ENCODE measurements at regions not wholly inside any gene's neighbourhood (a gene's known extent, or its start where the extent isn't known, plus 50 kb on each side); places are given as distances from the start of the nearest gene placed in this dataset.

DNA sequence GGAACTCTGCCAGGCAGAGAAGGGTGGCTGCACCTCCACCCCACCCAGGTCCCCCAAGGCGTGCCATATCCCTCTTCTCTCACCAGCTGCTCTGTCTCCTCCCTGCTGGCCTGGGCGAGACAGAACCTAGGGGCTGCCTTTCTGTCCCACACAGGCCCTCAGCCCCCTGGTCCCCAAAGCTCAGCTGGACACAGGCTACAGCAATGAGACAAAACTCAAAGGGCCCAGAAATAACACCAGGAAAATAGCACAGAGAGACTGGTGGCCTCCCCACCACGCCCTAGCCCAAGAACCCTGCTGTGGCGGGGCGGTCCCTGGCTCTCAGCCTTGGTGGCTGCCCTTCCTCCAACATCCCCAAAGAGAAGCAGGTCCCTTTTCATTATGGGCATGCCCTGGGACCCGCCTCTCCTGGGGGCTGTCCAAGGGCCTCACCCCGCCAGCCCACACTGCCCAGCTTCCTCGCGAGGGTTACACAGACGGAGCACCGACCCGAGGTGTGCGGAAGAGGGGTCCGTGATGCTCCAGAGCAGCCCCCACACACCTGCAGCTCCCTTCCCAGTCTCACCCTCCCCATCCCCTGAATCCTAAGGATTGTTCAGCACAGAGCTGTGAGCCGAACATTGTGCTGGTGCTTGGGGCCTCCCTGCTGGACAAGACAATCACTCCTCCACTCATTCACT lies 67.7 kb upstream of the HMX1 start:
- no peak overlapping the region for H3K27ac ChIP-seq (ENCODE audit: low read depth, low read length)
- H3K27me3 ChIP-seq (ENCODE audit: insufficient read depth, low read length), result no peaks in the 10 kb centered on the region
- no peak for ATAC-seq

More for the DNA sequence above, 67.7 kb upstream of the HMX1 start:
- ChIA-PET POLR2A (no interaction called here), RAD21 (ENCODE audit: low non-redundant PET in 1 of 2, low total read pairs in 2 of 2, uncharacterized antibody in 2 of 2, unreplicated experiment in 2 of 2) (no interaction called here), CTCF (no interaction called here)
- no peaks in the 10 kb centered on the region for H3K36me3 ChIP-seq (ENCODE audit: control insufficient read depth in 1 of 2, insufficient read depth in 2 of 2, low read length in 2 of 2)
- H2AFZ ChIP-seq (ENCODE audit: low read depth, low read length, poor library complexity, severe bottlenecking), result no peak overlapping the region
- no peak for DNase-seq (ENCODE audit: low read depth, low spot score)
- H3K79me2 ChIP-seq (ENCODE audit: insufficient read depth, low read length), result no peaks in the 10 kb centered on the region
- H3K9me3 ChIP-seq (ENCODE audit: control insufficient read depth in 1 of 2, insufficient read depth in 1 of 2, low read depth in 1 of 2, low read length in 2 of 2), result peaks cover 0 to 8% of the 10 kb centered on the region in 2 experiments; a peak in 1 of 4 replicates
- 0 out of 4 replicates have a peak, but pooled peaks cover 0 to 6% of the 10 kb centered on the region in 2 experiments for H3K4me1 ChIP-seq (ENCODE audit: control insufficient read depth in 1 of 2, insufficient read depth in 2 of 2, low read length in 2 of 2)
- H3K9ac ChIP-seq (ENCODE audit: low read length), result no peak overlapping the region
- no peaks in the 10 kb centered on the region for H4K20me1 ChIP-seq (ENCODE audit: insufficient read depth)
- H3K9me2 ChIP-seq (ENCODE audit: insufficient read depth), result no peaks in the 10 kb centered on the region
- TF ChIP-seq JUND (IDR thresholded peaks at IDR 0.05) (no peak), SIN3A (IDR thresholded peaks at IDR 0.05; ENCODE audit: low read depth) (no peak), EGR1 (IDR thresholded peaks at IDR 0.05; ENCODE audit: low read depth) (no peak), FOSL1 (IDR thresholded peaks at IDR 0.05; ENCODE audit: low read depth) (no peak), ZFX (IDR thresholded peaks at IDR 0.05) (no peak), TCF7L2 (IDR thresholded peaks at IDR 0.05; ENCODE audit: borderline replicate concordance, extremely low read depth, insufficient read depth, insufficient read length) (no peak), EZH2 (IDR thresholded peaks at IDR 0.05) (no peak), SRF (IDR thresholded peaks at IDR 0.05; ENCODE audit: low read depth) (no peak), EZH2phosphoT487 (IDR thresholded peaks at IDR 0.05; ENCODE audit: borderline replicate concordance) (no peak), YY1 (IDR thresholded peaks at IDR 0.05; ENCODE audit: extremely low read depth, insufficient replicate concordance, low read depth, low read length) (no peak), RAD21 (IDR thresholded peaks at IDR 0.05; ENCODE audit: low read depth) (no peak), CEBPB (IDR thresholded peaks at IDR 0.05; ENCODE audit: low read depth) (no peak), SP1 (IDR thresholded peaks at IDR 0.05; ENCODE audit: low read depth) (no peak)
- TF ChIP-seq, protein P1, sequence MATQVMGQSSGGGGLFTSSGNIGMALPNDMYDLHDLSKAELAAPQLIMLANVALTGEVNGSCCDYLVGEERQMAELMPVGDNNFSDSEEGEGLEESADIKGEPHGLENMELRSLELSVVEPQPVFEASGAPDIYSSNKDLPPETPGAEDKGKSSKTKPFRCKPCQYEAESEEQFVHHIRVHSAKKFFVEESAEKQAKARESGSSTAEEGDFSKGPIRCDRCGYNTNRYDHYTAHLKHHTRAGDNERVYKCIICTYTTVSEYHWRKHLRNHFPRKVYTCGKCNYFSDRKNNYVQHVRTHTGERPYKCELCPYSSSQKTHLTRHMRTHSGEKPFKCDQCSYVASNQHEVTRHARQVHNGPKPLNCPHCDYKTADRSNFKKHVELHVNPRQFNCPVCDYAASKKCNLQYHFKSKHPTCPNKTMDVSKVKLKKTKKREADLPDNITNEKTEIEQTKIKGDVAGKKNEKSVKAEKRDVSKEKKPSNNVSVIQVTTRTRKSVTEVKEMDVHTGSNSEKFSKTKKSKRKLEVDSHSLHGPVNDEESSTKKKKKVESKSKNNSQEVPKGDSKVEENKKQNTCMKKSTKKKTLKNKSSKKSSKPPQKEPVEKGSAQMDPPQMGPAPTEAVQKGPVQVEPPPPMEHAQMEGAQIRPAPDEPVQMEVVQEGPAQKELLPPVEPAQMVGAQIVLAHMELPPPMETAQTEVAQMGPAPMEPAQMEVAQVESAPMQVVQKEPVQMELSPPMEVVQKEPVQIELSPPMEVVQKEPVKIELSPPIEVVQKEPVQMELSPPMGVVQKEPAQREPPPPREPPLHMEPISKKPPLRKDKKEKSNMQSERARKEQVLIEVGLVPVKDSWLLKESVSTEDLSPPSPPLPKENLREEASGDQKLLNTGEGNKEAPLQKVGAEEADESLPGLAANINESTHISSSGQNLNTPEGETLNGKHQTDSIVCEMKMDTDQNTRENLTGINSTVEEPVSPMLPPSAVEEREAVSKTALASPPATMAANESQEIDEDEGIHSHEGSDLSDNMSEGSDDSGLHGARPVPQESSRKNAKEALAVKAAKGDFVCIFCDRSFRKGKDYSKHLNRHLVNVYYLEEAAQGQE (IDR thresholded peaks at IDR 0.05; ENCODE audit: low read depth), result no peak
- TF ChIP-seq, protein P2, sequence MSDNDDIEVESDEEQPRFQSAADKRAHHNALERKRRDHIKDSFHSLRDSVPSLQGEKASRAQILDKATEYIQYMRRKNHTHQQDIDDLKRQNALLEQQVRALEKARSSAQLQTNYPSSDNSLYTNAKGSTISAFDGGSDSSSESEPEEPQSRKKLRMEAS (IDR thresholded peaks at IDR 0.05), result no peak
- TF ChIP-seq, protein P3, sequence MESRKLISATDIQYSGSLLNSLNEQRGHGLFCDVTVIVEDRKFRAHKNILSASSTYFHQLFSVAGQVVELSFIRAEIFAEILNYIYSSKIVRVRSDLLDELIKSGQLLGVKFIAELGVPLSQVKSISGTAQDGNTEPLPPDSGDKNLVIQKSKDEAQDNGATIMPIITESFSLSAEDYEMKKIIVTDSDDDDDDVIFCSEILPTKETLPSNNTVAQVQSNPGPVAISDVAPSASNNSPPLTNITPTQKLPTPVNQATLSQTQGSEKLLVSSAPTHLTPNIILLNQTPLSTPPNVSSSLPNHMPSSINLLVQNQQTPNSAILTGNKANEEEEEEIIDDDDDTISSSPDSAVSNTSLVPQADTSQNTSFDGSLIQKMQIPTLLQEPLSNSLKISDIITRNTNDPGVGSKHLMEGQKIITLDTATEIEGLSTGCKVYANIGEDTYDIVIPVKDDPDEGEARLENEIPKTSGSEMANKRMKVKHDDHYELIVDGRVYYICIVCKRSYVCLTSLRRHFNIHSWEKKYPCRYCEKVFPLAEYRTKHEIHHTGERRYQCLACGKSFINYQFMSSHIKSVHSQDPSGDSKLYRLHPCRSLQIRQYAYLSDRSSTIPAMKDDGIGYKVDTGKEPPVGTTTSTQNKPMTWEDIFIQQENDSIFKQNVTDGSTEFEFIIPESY (IDR thresholded peaks at IDR 0.05; ENCODE audit: extremely low read depth, insufficient replicate concordance, low read length), result no peak
- intact Hi-C loops (cut with micrococcal nuclease), result no loop called here
- no TSS peak for BruUV-seq (replicated peaks)
- no peak overlapping the region for H3K4me2 ChIP-seq (ENCODE audit: low read length)
- H3K4me3 ChIP-seq (replicated peaks in 1 of 2; ENCODE audit: low read depth in 1 of 2, low read length in 2 of 2), result no peak overlapping the region

Data from HCT116 (cell line).